GM19467 (cell line): ENCODE measurements at regions not wholly inside any gene's neighbourhood (a gene's known extent, or its start where the extent isn't known, plus 50 kb on each side); places are given as distances from the start of the nearest gene placed in this dataset.
"Not testable (repeated sequence)": the region's sequence is repeated elsewhere in the genome, so short reads cannot be mapped to it uniquely, and the experiment has no call there.

Source experiments
- ATAC-seq: cut with Tn5 transposase; IDR thresholded peaks from one replicate; pipeline ENCODE4 v1.9.1; 2021; ENCODE audit warnings: mild to moderate bottlenecking, moderate library complexity; ENCODE audit not compliant: unreplicated experiment

GRCh38 chr13:64186071-64186470 lies 2770.4 kb upstream of the PCDH20 start:
- no peak for ATAC-seq

GRCh38 chr13:64180756-64181155 lies 2765.1 kb upstream of the PCDH20 start:
- ATAC-seq, result no peak

GRCh38 chr13:64165826-64166225 lies 2750.2 kb upstream of the PCDH20 start:
- no peak for ATAC-seq

- no peak for ATAC-seq
Measured at GRCh38 chr13:64164435-64164834, 2748.8 kb upstream of the PCDH20 start.

GRCh38 chr13:64160479-64160878 lies 2744.8 kb upstream of the PCDH20 start:
- ATAC-seq, result no peak

GRCh38 chr13:64158908-64159307 lies 2743.3 kb upstream of the PCDH20 start:
- ATAC-seq, result no peak

- no peak for ATAC-seq
Measured at GRCh38 chr13:64154514-64154913, 2738.9 kb upstream of the PCDH20 start.

- no peak for ATAC-seq
Measured at GRCh38 chr13:64130600-64130999, 2715.0 kb upstream of the PCDH20 start.

- ATAC-seq, result no peak
Measured at GRCh38 chr13:64130171-64130570, 2714.5 kb upstream of the PCDH20 start.

- no peak for ATAC-seq
Measured at GRCh38 chr13:64127856-64128255, 2712.2 kb upstream of the PCDH20 start.

- ATAC-seq, result no peak
Measured at GRCh38 chr13:64127192-64127591, 2711.5 kb upstream of the PCDH20 start.

GRCh38 chr13:64121023-64121709 lies 2705.5 kb upstream of the PCDH20 start:
- ATAC-seq, result not testable (repeated sequence)

GRCh38 chr13:64099994-64100393 lies 2684.3 kb upstream of the PCDH20 start:
- no peak for ATAC-seq

GRCh38 chr13:64090311-64090710 lies 2674.7 kb upstream of the PCDH20 start:
- no peak for ATAC-seq

GRCh38 chr13:64088491-64088890 lies 2672.8 kb upstream of the PCDH20 start:
- no peak for ATAC-seq

GRCh38 chr13:64087624-64088023 lies 2672.0 kb upstream of the PCDH20 start:
- no peak for ATAC-seq

- ATAC-seq, result no peak
Measured at GRCh38 chr13:64083811-64084210, 2668.2 kb upstream of the PCDH20 start.

GRCh38 chr13:64083396-64083795 lies 2667.7 kb upstream of the PCDH20 start:
- no peak for ATAC-seq

GRCh38 chr13:64078480-64078936 lies 2662.9 kb upstream of the PCDH20 start:
- ATAC-seq, result no peak

- no peak for ATAC-seq
Measured at GRCh38 chr13:64078025-64078424, 2662.4 kb upstream of the PCDH20 start.

GRCh38 chr13:64077132-64077835 lies 2661.6 kb upstream of the PCDH20 start:
- ATAC-seq, result not testable (repeated sequence)

- ATAC-seq, result no peak
Measured at GRCh38 chr13:64075543-64076271, 2660.1 kb upstream of the PCDH20 start.
